ENCODE measurements at regions not wholly inside any gene's neighbourhood (a gene's known extent, or its start where the extent isn't known, plus 50 kb on each side); places are given as distances from the start of the nearest gene placed in this dataset.
"Not testable (repeated sequence)": the region's sequence is repeated elsewhere in the genome, so short reads cannot be mapped to it uniquely, and the experiment has no call there.

DNA sequence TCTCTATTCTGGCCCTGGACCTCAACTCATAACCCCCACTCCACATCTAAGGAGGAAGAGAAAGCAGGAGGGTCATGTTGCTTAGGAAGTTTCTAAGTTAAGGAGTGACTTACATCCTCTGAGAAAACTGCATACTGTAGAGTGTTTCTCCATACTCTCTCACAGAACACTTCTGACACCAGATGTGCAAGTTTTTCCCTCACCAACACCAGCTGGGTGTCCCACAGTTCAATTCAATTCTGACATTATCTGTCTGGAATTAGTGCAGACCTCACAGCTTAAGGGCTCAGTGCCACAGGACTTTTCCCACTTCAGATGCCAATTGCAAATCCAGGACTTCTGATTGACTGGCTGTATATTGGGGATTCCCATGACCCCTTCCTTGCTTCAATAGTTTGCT, 89.0 kb upstream of the SFRP2 start:
- in situ Hi-C loops (cut with HindIII; ENCODE audit: low sequenced_read_pairs): no loop called here

DNA sequence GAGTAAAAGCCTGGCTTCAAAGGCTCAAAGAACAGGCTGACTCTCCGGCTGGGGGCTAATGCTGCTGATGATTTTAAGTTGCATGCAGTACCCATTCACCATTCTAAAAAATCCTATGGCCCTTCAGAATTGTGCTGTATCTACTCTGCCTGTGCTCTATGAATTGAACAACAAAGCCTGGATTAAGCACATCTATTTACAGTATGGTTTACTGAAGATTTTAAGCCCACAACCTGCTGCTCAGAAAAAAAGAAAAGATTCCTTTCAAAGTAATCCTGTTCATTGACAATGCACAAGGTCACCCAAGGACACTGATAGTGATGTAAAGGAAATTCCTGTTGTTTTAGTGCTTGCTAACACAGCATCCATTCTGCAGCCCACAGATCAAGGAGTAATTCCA, 84.9 kb upstream of the SFRP2 start:
- in situ Hi-C loops (cut with HindIII; ENCODE audit: low sequenced_read_pairs): no loop called here

DNA sequence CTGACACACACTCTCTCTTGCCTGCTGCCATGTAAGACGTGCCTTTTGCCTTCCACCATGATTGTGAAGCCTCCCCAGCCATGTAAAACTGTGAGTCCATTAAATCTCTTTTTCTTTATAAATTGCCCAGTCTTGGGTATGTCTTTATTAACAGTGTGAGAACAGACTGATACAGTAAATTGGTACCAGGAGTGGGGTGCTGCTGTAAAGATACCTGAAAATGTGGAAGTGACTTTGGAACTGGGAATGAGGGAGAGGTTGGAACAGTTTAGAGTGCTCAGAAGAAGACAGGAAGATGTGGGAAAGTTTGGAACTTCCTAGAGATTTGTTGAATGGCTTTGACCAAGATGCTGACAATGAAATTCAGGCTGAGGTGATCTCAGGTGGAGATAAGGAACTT, 77.9 kb upstream of the SFRP2 start:
- in situ Hi-C loops (cut with HindIII; ENCODE audit: low sequenced_read_pairs): not testable (repeated sequence)

DNA sequence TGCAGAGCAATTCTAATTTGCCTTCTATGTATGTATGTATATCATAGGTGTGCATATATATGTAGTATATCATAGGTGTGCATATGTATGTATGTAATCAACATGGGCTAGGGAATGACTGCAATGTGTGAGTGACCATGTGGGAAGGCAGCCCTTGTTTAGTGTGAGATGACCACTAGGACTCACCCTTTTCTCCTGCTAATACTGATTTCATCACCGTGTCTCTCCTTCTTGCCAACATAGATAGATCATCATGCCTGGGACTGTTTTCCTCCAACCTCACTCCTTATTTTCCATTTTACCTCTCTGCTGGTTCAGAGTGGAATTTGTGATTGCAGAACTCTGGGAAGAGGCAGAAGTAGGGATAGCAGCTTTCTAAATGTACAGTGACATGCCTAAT, 63.6 kb upstream of the SFRP2 start:
- in situ Hi-C loops (cut with HindIII; ENCODE audit: low sequenced_read_pairs): no loop called here

DNA sequence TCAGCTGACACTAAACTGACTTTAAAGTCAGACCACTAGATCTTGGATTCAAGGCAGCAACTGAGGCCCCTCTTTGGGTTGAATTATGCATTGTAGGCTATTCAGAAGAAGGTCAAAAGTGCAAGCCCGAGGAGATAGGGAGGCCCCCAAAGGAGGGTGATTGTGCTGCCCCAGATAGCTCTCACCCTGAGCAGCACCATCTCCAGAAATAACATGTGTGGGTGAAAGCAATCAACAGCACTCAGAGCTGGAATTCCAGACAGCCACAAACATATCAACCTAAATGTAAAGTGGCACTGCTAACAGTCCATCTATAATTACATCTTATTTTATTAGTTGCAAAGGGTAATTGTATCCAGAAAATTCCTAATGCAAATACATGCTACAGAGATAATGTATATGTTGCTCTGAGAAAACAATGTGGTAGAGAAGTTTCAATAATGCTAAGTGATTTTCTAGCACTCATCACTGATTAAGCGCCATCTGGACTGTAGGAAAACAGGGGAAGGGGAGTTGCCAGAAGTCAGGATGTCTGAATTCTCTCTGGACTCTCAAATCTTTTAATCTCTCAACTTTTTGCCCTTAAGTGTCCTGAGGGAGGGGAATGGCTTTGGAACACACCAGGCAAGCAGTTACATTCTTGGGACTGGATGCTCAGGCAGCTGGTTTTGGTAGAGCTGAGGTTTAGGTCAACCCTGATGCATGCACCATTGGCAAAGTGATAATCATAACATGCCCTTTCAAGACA, 61.8 kb upstream of the SFRP2 start:
- in situ Hi-C loops (cut with HindIII; ENCODE audit: low sequenced_read_pairs): no loop called here

DNA sequence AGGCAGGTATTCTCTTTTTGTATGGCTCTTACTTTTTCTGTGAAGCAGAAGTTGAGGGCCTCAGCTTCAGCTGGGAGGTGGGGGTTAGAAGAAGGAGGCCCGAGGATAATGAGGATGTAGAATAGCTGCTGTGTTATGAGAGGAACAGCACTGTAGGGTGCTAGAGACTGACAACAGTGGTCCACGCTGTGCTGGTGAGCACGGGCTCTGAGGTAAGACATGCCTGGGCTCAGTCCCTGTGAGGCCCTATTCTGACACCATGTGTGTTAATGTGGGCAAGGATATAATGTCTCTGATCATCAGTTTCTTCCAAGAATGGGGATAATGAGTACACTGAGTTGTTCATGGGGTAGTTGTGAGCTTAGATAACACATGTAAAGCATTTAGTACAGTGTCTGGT, 55.3 kb upstream of the SFRP2 start:
- in situ Hi-C loops (cut with HindIII; ENCODE audit: low sequenced_read_pairs): no loop called here

Data from DLD1 (cell line).